ENCODE measurements at regions not wholly inside any gene's neighbourhood (a gene's known extent, or its start where the extent isn't known, plus 50 kb on each side); places are given as distances from the start of the nearest gene placed in this dataset.
A peak's percentile ranks its signal among the peaks of the same experiment; 100 is the strongest.

- Mint-ChIP-seq H3K9me3 (peaks cover 0 to 9% (median 5%) of the 10 kb centered on the region in 7 donors), H3K4me3 (peak overlapping the region in 1 of 8 donors; percentile 11), H3K27ac (peak overlapping the region in 1 of 6 donors; percentile 35), H3K4me1 (no peaks in the 10 kb centered on the region), H3K27me3 (peaks cover 0 to 24% (median 5%) of the 10 kb centered on the region in 3 donors), H3K36me3 (no peaks in the 10 kb centered on the region)
- DNase-seq: no peak
- no peak for ATAC-seq (ENCODE audit: low read depth in 2 of 2)
Observed at GRCh38 chr4:15149839-15150592, 147.7 kb downstream of the CPEB2 start.

GRCh38 chr4:15150631-15151030 is 148.3 kb downstream of the CPEB2 start:
- ATAC-seq (ENCODE audit: low read depth in 2 of 2) (no peak), DNase-seq (no peak)
- Mint-ChIP-seq H3K36me3 (no peaks in the 10 kb centered on the region), H3K27me3 (peaks cover 0 to 24% (median 5%) of the 10 kb centered on the region in 3 donors), H3K9me3 (peaks cover 0 to 14% (median 5%) of the 10 kb centered on the region in 7 donors), H3K4me3 (peak overlapping the region in 1 of 8 donors; percentile 11), H3K27ac (no peak overlapping the region), H3K4me1 (no peaks in the 10 kb centered on the region)

- Mint-ChIP-seq H3K36me3 (no peaks in the 10 kb centered on the region), H3K27me3 (peaks cover 0 to 24% (median 5%) of the 10 kb centered on the region in 3 donors), H3K9me3 (peaks cover 3 to 18% (median 5%) of the 10 kb centered on the region in 7 donors), H3K27ac (no peak overlapping the region), H3K4me1 (no peaks in the 10 kb centered on the region), H3K4me3 (no peak overlapping the region)
- DNase-seq (no peak), ATAC-seq (ENCODE audit: low read depth in 2 of 2) (no peak)
Observed at GRCh38 chr4:15151033-15151432, 148.8 kb downstream of the CPEB2 start.

GRCh38 chr4:15153662-15154061 is 151.4 kb downstream of the CPEB2 start:
- no peak overlapping the region for H3K27ac Mint-ChIP-seq
- ATAC-seq (ENCODE audit: low read depth in 2 of 2) (no peak), DNase-seq (no peak)
- no peaks in the 10 kb centered on the region for H3K4me1 Mint-ChIP-seq
- peaks cover 0 to 5% (median 0%) of the 10 kb centered on the region in 3 donors for H3K27me3 Mint-ChIP-seq
- peaks cover 7 to 32% (median 17%) of the 10 kb centered on the region in 7 donors for H3K9me3 Mint-ChIP-seq
- H3K4me3 Mint-ChIP-seq: no peak overlapping the region
- H3K36me3 Mint-ChIP-seq: no peaks in the 10 kb centered on the region

GRCh38 chr4:15158406-15159091 is 156.3 kb downstream of the CPEB2 start:
- H3K9me3 Mint-ChIP-seq: peaks cover 4 to 32% (median 17%) of the 10 kb centered on the region in 7 donors
- H3K27me3 Mint-ChIP-seq: peaks cover 6 to 23% (median 9%) of the 10 kb centered on the region in 3 donors
- no peak for ATAC-seq (ENCODE audit: low read depth in 2 of 2)
- H3K4me1 Mint-ChIP-seq: no peaks in the 10 kb centered on the region
- H3K27ac Mint-ChIP-seq: no peak overlapping the region
- no peaks in the 10 kb centered on the region for H3K36me3 Mint-ChIP-seq
- DNase-seq: peak; percentile 1
- H3K4me3 Mint-ChIP-seq: no peak overlapping the region

- H3K4me1 Mint-ChIP-seq: no peaks in the 10 kb centered on the region
- no peak overlapping the region for H3K4me3 Mint-ChIP-seq
- ATAC-seq (ENCODE audit: low read depth in 2 of 2) (no peak), DNase-seq (no peak)
- H3K36me3 Mint-ChIP-seq: no peaks in the 10 kb centered on the region
- H3K27me3 Mint-ChIP-seq: peaks cover 6 to 23% (median 9%) of the 10 kb centered on the region in 3 donors
- H3K9me3 Mint-ChIP-seq: peaks cover 4 to 28% (median 15%) of the 10 kb centered on the region in 7 donors
- peak overlapping the region in 2 of 6 donors; percentile 40 to 71 for H3K27ac Mint-ChIP-seq
Observed at GRCh38 chr4:15159477-15160019, 157.3 kb downstream of the CPEB2 start.

- no peak for DNase-seq
- Mint-ChIP-seq H3K36me3 (no peaks in the 10 kb centered on the region), H3K9me3 (peaks cover 0 to 12% (median 5%) of the 10 kb centered on the region in 7 donors), H3K4me1 (no peaks in the 10 kb centered on the region), H3K27ac (no peak overlapping the region), H3K4me3 (no peak overlapping the region), H3K27me3 (peaks cover 6 to 23% (median 9%) of the 10 kb centered on the region in 3 donors)
- no peak for ATAC-seq (ENCODE audit: low read depth in 2 of 2)
Observed at GRCh38 chr4:15161439-15161838, 159.2 kb downstream of the CPEB2 start.

GRCh38 chr4:15162046-15162445 is 159.8 kb downstream of the CPEB2 start:
- DNase-seq (no peak), ATAC-seq (ENCODE audit: low read depth in 2 of 2) (no peak)
- H3K27me3 Mint-ChIP-seq: peaks cover 6 to 23% (median 9%) of the 10 kb centered on the region in 3 donors
- peak overlapping the region in 1 of 6 donors; percentile 4 for H3K27ac Mint-ChIP-seq
- no peaks in the 10 kb centered on the region for H3K36me3 Mint-ChIP-seq
- H3K4me1 Mint-ChIP-seq: no peaks in the 10 kb centered on the region
- H3K4me3 Mint-ChIP-seq: no peak overlapping the region
- peaks cover 0 to 11% (median 5%) of the 10 kb centered on the region in 7 donors for H3K9me3 Mint-ChIP-seq

- Mint-ChIP-seq H3K4me1 (no peaks in the 10 kb centered on the region), H3K36me3 (no peaks in the 10 kb centered on the region), H3K4me3 (no peak overlapping the region), H3K27me3 (peaks cover 6 to 21% (median 9%) of the 10 kb centered on the region in 3 donors), H3K9me3 (peaks cover 0 to 5% (median 2%) of the 10 kb centered on the region in 7 donors), H3K27ac (no peak overlapping the region)
- DNase-seq: no peak
- no peak for ATAC-seq (ENCODE audit: low read depth in 2 of 2)
Observed at GRCh38 chr4:15162465-15163283, 160.4 kb downstream of the CPEB2 start.

- Mint-ChIP-seq H3K4me1 (no peaks in the 10 kb centered on the region), H3K36me3 (no peaks in the 10 kb centered on the region), H3K27me3 (peaks cover 6 to 26% (median 9%) of the 10 kb centered on the region in 3 donors), H3K4me3 (no peak overlapping the region), H3K9me3 (peaks cover 0 to 2% (median 0%) of the 10 kb centered on the region in 7 donors), H3K27ac (no peak overlapping the region)
- DNase-seq (no peak), ATAC-seq (ENCODE audit: low read depth in 2 of 2) (no peak)
Observed at GRCh38 chr4:15163284-15163645, 161.0 kb downstream of the CPEB2 start.

- peaks cover 6 to 19% (median 15%) of the 10 kb centered on the region in 3 donors for H3K27me3 Mint-ChIP-seq
- DNase-seq: no peak
- peak overlapping the region in 1 of 6 donors; percentile 9 for H3K27ac Mint-ChIP-seq
- no peak for ATAC-seq (ENCODE audit: low read depth in 2 of 2)
- no peak overlapping the region for H3K4me3 Mint-ChIP-seq
- no peaks in the 10 kb centered on the region for H3K4me1 Mint-ChIP-seq
- peaks cover 0 to 4% (median 0%) of the 10 kb centered on the region in 7 donors for H3K9me3 Mint-ChIP-seq
- H3K36me3 Mint-ChIP-seq: no peaks in the 10 kb centered on the region
Observed at GRCh38 chr4:15164571-15164970, 162.3 kb downstream of the CPEB2 start.

- Mint-ChIP-seq H3K4me1 (no peaks in the 10 kb centered on the region), H3K9me3 (peaks cover 0 to 17% (median 15%) of the 10 kb centered on the region in 7 donors), H3K4me3 (no peak overlapping the region), H3K27ac (peak overlapping the region in 1 of 6 donors; percentile 36), H3K27me3 (peaks cover 12 to 23% (median 17%) of the 10 kb centered on the region in 3 donors), H3K36me3 (peaks cover 7 to 10% of the 10 kb centered on the region in 2 donors)
- DNase-seq: no peak
- ATAC-seq (ENCODE audit: low read depth in 2 of 2): no peak
Observed at GRCh38 chr4:15167743-15168142, 165.5 kb downstream of the CPEB2 start.

- no peaks in the 10 kb centered on the region for H3K4me1 Mint-ChIP-seq
- no peak overlapping the region for H3K27ac Mint-ChIP-seq
- peaks cover 12 to 23% (median 15%) of the 10 kb centered on the region in 3 donors for H3K27me3 Mint-ChIP-seq
- H3K9me3 Mint-ChIP-seq: peaks cover 0 to 22% (median 17%) of the 10 kb centered on the region in 7 donors
- ATAC-seq (ENCODE audit: low read depth in 2 of 2) (no peak), DNase-seq (no peak)
- peaks cover 7 to 10% of the 10 kb centered on the region in 2 donors for H3K36me3 Mint-ChIP-seq
- H3K4me3 Mint-ChIP-seq: no peak overlapping the region
Observed at GRCh38 chr4:15168759-15169158, 166.5 kb downstream of the CPEB2 start.
